Suprapubic skin (tissue), 4 donors: ENCODE measurements at regions not wholly inside any gene's neighbourhood (a gene's known extent, or its start where the extent isn't known, plus 50 kb on each side); places are given as distances from the start of the nearest gene placed in this dataset.

ENCODE experiments used
- CTCF ChIP-seq, 2 donors: fragments of 200-600 bp in 1 of 2; fragments of 450-650 bp in 1 of 2; sonication (generic) in 1 of 2; IDR thresholded peaks; one replicate each; pipeline ENCODE4 v1.5.1; 2016 to 2019; ENCODE audit warnings: antibody characterized with exemption in 2 of 2, mild to moderate bottlenecking in 1 of 2, moderate library complexity in 1 of 2
- EP300 ChIP-seq: sonication (generic); formaldehyde crosslinking; IDR thresholded peaks from one replicate; pipeline ENCODE4 v1.6.1; 2017; ENCODE audit warnings: antibody characterized with exemption
- POLR2A ChIP-seq, 2 donors: fragments of 450-650 bp; IDR thresholded peaks; one replicate each; pipeline ENCODE4 v1.6.1; 2017; ENCODE audit warnings: antibody characterized with exemption in 2 of 2, mild to moderate bottlenecking in 2 of 2, moderate library complexity in 2 of 2
- POLR2AphosphoS5 ChIP-seq, 3 donors: sonication (generic); formaldehyde crosslinking; IDR thresholded peaks; one replicate each; pipeline ENCODE4 v1.6.1; 2017; ENCODE audit warnings: antibody characterized with exemption in 3 of 3

GRCh38 chr6:80733641-80734040 lies 627.2 kb downstream of the BCKDHB start:
- TF ChIP-seq CTCF (IDR thresholded peaks at IDR 0.05): no peak
- TF ChIP-seq POLR2A (IDR thresholded peaks at IDR 0.05): no peak
- TF ChIP-seq POLR2AphosphoS5 (IDR thresholded peaks at IDR 0.05): no peak
- TF ChIP-seq EP300: no peak
